ENCODE measurements at regions not wholly inside any gene's neighbourhood (a gene's known extent, or its start where the extent isn't known, plus 50 kb on each side); places are given as distances from the start of the nearest gene placed in this dataset.

GRCh38 chr13:79267560-79267959, 138.5 kb downstream of the RBM26 start:
- DNase-seq (ENCODE audit: low read depth in 4 of 4, low spot score in 3 of 4), result no peak

DNA sequence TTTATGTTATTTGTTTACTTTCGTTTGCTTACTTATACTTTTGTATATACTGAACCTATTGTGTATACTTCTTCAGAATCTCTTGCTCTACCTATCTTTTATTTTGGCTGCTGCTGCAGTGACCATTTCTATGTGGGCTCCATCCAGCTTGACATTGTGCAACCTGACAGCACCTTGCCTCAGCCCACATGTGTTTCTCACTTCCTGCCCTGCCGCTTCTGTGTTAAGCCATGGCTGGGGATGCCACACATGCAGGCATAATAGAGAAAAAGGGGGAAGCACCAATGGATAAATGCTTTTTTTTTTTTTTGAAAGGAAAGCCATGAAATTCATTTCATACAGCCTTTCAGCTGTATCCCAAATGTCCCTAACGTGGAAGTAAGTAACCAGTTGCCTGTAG, 147.6 kb downstream of the RBM26 start:
- DNase-seq (ENCODE audit: low read depth in 4 of 4, low spot score in 3 of 4), result no peak

DNA sequence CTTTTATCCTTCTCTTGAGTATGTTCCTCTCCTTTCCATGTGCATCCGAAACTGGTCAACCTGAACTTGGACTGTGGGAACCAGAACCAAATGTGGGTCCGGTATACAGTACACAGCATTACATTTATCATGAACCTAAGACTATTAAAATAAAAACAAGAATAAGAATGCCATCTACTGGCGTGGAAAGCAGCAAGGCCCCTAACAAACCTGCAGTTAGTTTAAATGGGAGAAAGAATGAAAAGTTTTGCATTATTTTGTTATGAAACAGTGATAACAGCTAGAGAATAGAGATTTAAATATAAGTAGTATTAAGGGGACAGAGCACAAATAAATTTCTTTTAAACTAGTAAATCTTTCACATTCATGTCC, 159.5 kb downstream of the RBM26 start:
- DNase-seq (ENCODE audit: low read depth in 4 of 4, low spot score in 3 of 4), result no peak

GRCh38 chr13:79245937-79246577, 160.0 kb downstream of the RBM26 start:
- no peak for DNase-seq (ENCODE audit: low read depth in 4 of 4, low spot score in 3 of 4)

DNA sequence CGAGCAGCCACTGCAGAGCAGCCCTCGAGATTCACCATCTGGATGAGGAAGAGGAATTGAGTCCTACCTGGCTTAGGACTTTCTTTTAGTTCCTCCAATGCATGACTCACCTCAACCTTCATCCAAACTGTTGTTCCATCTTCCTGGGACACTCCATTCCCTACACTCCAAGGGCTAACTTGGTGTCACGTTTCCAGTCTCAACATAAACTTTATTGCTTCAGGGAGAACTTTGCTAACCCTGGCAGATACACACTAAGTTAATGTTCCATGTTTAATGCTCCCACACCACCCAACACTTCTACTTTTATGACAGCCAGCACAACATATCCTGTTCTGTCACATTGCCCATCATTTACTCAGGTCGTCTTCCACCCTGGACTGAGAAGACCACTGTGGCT, 164.4 kb downstream of the RBM26 start:
- no peak for DNase-seq (ENCODE audit: low read depth in 4 of 4, low spot score in 3 of 4)

GRCh38 chr13:79237981-79238380, 168.1 kb downstream of the RBM26 start:
- DNase-seq (ENCODE audit: low read depth in 4 of 4, low spot score in 3 of 4), result no peak

GRCh38 chr13:79231887-79232286, 174.2 kb downstream of the RBM26 start:
- no peak for DNase-seq (ENCODE audit: low read depth in 4 of 4, low spot score in 3 of 4)

DNA sequence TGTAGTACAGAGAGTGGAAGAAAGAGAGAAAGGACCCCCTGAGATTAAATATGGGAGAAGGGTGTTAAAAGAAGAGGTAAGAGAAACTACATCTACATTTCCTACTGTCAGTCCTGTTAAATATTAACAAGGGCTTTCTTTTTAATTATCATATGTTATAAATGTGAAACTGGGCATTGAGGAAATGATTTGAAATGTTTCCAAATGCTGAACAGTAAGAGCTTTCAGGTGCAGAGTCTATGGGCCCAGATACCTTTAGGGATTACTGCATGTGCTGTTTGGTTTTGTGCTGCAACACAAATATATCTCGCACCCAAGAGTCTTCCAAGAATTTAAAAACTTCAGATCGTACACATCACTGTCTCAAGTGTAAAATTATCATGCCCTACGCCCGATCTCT, 176.3 kb downstream of the RBM26 start:
- no peak for DNase-seq (ENCODE audit: low read depth in 4 of 4, low spot score in 3 of 4)

- DNase-seq (ENCODE audit: low read depth in 4 of 4, low spot score in 3 of 4), result no peak
Observed at GRCh38 chr13:79228972-79229371, 177.1 kb downstream of the RBM26 start.

DNA sequence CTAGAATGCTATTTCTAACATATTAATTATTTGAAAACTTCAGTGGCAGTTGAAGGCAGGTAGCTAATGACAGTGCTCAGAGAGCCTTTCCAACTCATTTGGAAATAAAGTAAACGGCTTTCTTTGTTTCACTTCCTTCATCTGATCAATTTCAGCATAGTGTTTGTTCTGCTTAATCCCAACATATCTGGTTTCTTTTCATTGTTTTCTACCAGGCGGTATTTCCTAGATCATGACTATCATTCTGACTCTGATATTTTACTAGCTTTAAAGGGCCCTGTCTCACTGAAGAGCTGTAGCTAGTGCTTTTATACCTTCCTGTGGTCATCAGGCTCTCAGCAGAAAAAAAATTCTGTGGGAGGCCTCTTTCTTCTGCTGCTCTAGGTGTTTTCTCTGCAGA, 178.6 kb downstream of the RBM26 start:
- DNase-seq (ENCODE audit: low read depth in 4 of 4, low spot score in 3 of 4), result no peak

GRCh38 chr13:79226938-79227337, 179.1 kb downstream of the RBM26 start:
- no peak for DNase-seq (ENCODE audit: low read depth in 4 of 4, low spot score in 3 of 4)

GRCh38 chr13:79226250-79226649, 179.8 kb downstream of the RBM26 start:
- DNase-seq (ENCODE audit: low read depth in 4 of 4, low spot score in 3 of 4), result no peak

GRCh38 chr13:79225487-79226232, 180.4 kb downstream of the RBM26 start:
- no peak for DNase-seq (ENCODE audit: low read depth in 4 of 4, low spot score in 3 of 4)

DNA sequence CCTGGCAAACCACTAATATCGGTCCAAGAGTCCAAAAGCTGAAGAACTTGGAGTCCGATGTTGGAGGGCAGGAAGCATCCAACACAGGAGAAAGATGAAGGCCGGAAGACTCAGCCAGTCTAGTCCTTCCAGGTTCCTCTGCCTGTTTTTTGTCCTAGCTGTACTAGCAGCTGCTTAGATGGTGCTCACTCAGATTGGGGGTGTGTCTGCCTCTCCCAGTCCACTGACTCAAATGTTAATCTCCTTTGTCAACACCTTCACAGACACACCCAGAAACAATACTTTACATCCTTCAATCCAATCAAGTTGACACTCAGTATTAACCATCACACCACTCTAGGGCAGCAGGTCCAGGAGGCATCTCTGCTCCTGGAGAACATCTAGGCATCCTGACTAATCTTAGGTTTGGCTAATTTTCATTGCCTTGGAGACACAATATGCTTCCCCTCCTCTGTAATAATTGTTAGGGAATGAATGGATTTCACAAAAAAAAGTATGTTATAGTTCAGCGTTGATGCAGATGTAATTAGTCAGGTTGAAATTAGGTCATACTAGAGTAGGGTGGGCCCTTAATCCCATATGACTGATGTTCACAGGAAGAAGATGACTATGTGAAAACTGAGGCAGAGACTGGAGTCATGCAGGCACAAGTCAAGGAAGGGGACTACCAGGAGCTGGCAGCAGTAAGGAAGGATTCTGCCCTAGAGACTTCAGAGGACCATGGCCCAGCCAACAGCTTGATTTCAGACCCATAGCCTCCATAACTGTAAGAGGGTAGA, 183.4 kb downstream of the RBM26 start:
- no peak for DNase-seq (ENCODE audit: low read depth in 4 of 4, low spot score in 3 of 4)

GRCh38 chr13:79212064-79212619, 193.9 kb downstream of the RBM26 start:
- DNase-seq (ENCODE audit: low read depth in 4 of 4, low spot score in 3 of 4), result no peak

DNA sequence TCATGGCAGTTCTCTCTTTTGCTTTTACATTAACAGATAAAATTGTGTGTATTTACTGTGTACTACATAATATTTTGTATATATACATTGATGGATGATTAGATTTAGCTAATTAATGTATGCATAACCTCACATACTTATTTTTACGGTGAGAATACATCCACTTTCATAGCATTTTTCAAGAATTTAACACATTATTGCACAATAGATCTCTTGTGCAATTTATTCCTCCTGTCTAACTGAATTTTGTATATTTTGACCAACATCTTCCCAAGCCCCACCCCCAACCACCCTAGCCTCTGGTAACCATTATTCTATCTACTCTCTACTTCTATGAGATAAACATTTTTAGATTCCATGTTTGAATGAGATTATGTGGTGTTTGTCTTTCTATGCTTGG, 194.7 kb downstream of the RBM26 start:
- no peak for DNase-seq (ENCODE audit: low read depth in 4 of 4, low spot score in 3 of 4)

DNA sequence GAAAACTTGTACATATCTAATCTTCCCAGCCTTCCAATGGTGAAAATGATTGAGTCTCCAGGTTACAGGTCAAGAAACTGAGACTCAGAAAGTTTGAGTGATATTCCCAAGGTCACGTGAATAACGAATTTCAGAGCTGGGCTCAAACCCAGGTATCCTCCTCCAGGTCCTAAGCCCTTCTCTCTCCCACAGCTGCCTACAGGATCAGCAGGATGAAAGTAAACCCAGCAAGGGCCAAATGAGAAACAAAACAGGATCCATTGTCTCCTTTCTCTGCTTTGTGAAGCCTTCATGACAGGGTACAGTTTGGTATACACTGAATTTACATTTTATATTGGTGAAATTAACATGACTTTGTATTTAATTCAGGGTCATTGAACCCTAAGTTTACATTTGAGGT, 208.1 kb downstream of the RBM26 start:
- DNase-seq (ENCODE audit: low read depth in 4 of 4, low spot score in 3 of 4), result no peak

DNA sequence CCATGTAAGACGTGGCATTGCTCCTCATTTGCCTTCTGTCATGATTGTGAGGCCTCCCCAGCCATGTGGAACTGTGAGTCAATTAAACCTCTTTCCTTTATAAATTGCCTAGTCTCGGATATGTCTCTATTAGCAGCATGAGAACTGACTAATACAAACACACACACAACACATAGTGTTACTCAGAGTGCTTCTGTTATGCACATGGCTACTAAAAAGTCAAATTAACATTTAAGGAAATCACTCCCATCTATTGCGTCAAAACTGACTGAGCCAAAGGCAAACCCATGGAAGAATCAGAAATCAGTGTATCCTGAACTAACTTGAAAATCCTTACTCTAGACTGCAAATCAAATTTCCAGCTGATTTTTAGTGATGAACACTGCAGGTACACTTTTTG, 209.2 kb downstream of the RBM26 start:
- DNase-seq (ENCODE audit: low read depth in 4 of 4, low spot score in 3 of 4), result no peak

DNA sequence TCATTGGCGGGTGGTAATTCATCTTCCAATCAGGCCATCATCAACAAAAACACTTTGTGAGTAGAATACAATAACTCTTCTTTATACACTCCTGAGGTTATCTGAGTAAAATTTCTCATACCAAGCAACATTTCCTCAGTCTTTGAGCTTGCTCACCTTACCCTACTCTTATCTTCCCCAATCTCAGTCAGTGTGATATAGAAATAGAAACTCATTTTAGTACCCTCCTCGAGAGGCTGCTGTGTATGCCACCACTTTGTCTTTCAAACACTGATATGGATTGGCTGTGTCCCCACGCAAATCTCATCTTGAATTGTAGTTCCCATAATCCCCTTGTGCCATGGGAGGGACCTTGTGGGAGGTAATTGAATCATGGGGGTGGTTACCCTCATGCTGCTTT, 209.7 kb downstream of the RBM26 start:
- DNase-seq (ENCODE audit: low read depth in 4 of 4, low spot score in 3 of 4), result no peak

- DNase-seq (ENCODE audit: low read depth in 4 of 4, low spot score in 3 of 4), result no peak
Observed at GRCh38 chr13:79194727-79195126, 211.3 kb downstream of the RBM26 start.

- no peak for DNase-seq (ENCODE audit: low read depth in 4 of 4, low spot score in 3 of 4)
Observed at GRCh38 chr13:79194272-79194671, 211.8 kb downstream of the RBM26 start.

GRCh38 chr13:79191501-79191900, 214.6 kb downstream of the RBM26 start:
- no peak for DNase-seq (ENCODE audit: low read depth in 4 of 4, low spot score in 3 of 4)
